ENCODE measurements at regions not wholly inside any gene's neighbourhood (a gene's known extent, or its start where the extent isn't known, plus 50 kb on each side); places are given as distances from the start of the nearest gene placed in this dataset.

- no peak for DNase-seq (ENCODE audit: low read depth)
- H3K27me3 ChIP-seq (ENCODE audit: control insufficient read depth, insufficient read depth, low read length), result no peaks in the 10 kb centered on the region
- no peak for TF ChIP-seq CTCF (IDR thresholded peaks at IDR 0.05; ENCODE audit: insufficient read depth, low read length, poor library complexity, severe bottlenecking)
- no peaks in the 10 kb centered on the region for H3K36me3 ChIP-seq (ENCODE audit: control insufficient read depth, insufficient read depth, low read length)
- no peak overlapping the region for H3K4me3 ChIP-seq (ENCODE audit: low read depth, low read length)
Observed at GRCh38 chr7:49112222-49112621, 187.9 kb downstream of the CDC14C start.

GRCh38 chr7:49112647-49113046, 188.3 kb downstream of the CDC14C start:
- Histone ChIP-seq H3K36me3 (ENCODE audit: control insufficient read depth, insufficient read depth, low read length) (no peaks in the 10 kb centered on the region), H3K27me3 (ENCODE audit: control insufficient read depth, insufficient read depth, low read length) (no peaks in the 10 kb centered on the region), H3K4me3 (ENCODE audit: low read depth, low read length) (no peak overlapping the region)
- DNase-seq (ENCODE audit: low read depth), result no peak
- TF ChIP-seq CTCF (IDR thresholded peaks at IDR 0.05; ENCODE audit: insufficient read depth, low read length, poor library complexity, severe bottlenecking), result no peak

GRCh38 chr7:49119706-49120105, 195.4 kb downstream of the CDC14C start:
- DNase-seq (ENCODE audit: low read depth), result no peak
- TF ChIP-seq CTCF (IDR thresholded peaks at IDR 0.05; ENCODE audit: insufficient read depth, low read length, poor library complexity, severe bottlenecking), result no peak
- H3K4me3 ChIP-seq (ENCODE audit: low read depth, low read length), result no peak overlapping the region

DNA sequence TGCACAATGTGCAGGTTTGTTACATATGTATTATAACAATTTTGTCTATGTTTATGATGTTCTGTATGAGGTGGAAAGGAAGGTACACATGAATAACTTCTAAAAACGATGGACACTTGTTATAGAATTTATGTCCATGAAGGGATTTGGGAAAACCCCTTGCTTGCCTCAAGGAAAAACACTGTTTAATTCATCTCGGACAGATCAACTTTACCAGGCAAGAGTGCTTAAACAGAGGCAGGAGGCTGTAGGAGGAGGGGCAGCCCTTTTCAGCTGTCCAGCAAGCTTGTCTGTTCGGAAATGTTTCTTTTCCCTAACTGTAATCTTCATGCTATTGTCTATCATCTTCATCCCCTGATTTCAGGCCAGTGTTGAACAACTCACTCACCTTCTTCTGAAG, 200.9 kb downstream of the CDC14C start:
- no peak for DNase-seq (ENCODE audit: low read depth)
- Histone ChIP-seq H3K36me3 (ENCODE audit: control insufficient read depth, insufficient read depth, low read length) (no peaks in the 10 kb centered on the region), H3K27me3 (ENCODE audit: control insufficient read depth, insufficient read depth, low read length) (no peaks in the 10 kb centered on the region), H3K4me3 (ENCODE audit: low read depth, low read length) (no peak overlapping the region)
- TF ChIP-seq CTCF (IDR thresholded peaks at IDR 0.05; ENCODE audit: insufficient read depth, low read length, poor library complexity, severe bottlenecking), result no peak

More at GRCh38 chr7:49119706-49120105, 195.4 kb downstream of the CDC14C start:
- no peaks in the 10 kb centered on the region for H3K36me3 ChIP-seq (ENCODE audit: control insufficient read depth, insufficient read depth, low read length)
- H3K27me3 ChIP-seq (ENCODE audit: control insufficient read depth, insufficient read depth, low read length), result no peaks in the 10 kb centered on the region

DNA sequence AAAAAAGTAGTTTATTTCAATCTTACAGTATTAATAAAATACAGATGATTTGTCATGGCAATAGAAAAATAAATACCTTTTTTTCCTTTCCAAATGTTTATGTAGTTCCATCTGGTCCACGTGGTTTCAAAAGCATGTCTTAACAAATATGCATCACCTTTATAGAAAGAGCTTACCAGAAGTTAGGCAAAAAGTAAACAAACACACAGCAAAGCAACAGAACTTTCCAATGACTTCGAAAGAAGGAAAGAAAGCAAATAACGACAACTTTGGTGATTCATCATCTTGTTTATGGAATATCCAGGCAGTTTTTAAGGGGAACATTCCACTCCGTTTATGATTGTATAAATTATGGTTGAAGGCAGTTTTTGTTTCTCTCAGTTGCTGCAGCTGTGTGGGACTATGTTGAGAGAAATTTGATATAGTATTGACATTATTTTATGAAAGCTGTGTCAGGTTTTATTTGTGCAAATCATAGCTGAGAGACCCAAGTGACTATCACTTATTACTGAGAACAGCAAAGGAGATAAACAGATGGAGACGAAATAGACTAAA, 203.1 kb downstream of the CDC14C start:
- no peak overlapping the region for H3K4me3 ChIP-seq (ENCODE audit: low read depth, low read length)
- DNase-seq (ENCODE audit: low read depth), result no peak
- H3K27me3 ChIP-seq (ENCODE audit: control insufficient read depth, insufficient read depth, low read length), result no peaks in the 10 kb centered on the region
- TF ChIP-seq CTCF (IDR thresholded peaks at IDR 0.05; ENCODE audit: insufficient read depth, low read length, poor library complexity, severe bottlenecking), result no peak
- H3K36me3 ChIP-seq (ENCODE audit: control insufficient read depth, insufficient read depth, low read length), result no peaks in the 10 kb centered on the region

DNA sequence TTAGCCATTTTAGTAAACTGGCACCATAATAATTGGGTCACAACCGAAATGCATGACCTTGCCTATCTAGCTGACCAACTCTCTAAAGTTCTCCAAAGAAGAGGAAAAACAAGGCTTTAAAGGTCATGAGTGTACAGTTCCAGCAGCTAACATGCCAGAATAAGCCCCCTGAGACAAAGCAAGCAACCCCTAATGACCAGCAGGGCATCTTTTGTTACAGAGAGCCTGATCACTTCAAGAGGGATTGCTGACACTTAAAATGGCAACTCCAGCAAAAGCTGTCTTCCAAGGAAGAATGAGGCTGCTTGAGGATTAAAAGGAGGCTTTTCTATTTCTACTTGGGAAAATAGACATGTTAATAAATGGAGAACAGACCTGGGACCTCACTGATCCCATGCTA, 213.6 kb downstream of the CDC14C start:
- Histone ChIP-seq H3K36me3 (ENCODE audit: control insufficient read depth, insufficient read depth, low read length) (no peaks in the 10 kb centered on the region), H3K4me3 (ENCODE audit: low read depth, low read length) (no peak overlapping the region), H3K27me3 (ENCODE audit: control insufficient read depth, insufficient read depth, low read length) (no peaks in the 10 kb centered on the region)
- no peak for TF ChIP-seq CTCF (IDR thresholded peaks at IDR 0.05; ENCODE audit: insufficient read depth, low read length, poor library complexity, severe bottlenecking)
- DNase-seq (ENCODE audit: low read depth), result no peak

Data from kidney epithelial cell (primary cell).